Common myeloid progenitor, CD34-positive (primary cell): ENCODE measurements at regions not wholly inside any gene's neighbourhood (a gene's known extent, or its start where the extent isn't known, plus 50 kb on each side); places are given as distances from the start of the nearest gene placed in this dataset.

Source experiments
- CTCF ChIA-PET: fragments of 350-600 bp; sonication (Branson Sonifier 250); formaldehyde crosslinking; loops from one replicate; lab custom pipeline; 2021; ENCODE audit warnings: antibody characterized with exemption; lab: Charles Lee
- POLR2A ChIA-PET: fragments of 350-600 bp; sonication (Branson Sonifier 250); formaldehyde crosslinking; loops from one replicate; lab custom pipeline; 2021; ENCODE audit warnings: antibody characterized with exemption; lab: Charles Lee
- DNase-seq, 3 donors: peaks; one replicate each; pipeline versions ENCODE4 v3.0.0 to v3.0.0-alpha.2; 2013
- H3K27ac ChIP-seq, 2 experiments: 1 replicate in 1 of 2; 2 replicates in 1 of 2; pipeline ENCODE4 v1.7.0; 2013; ENCODE audit warnings: inconsistent platforms in 2 of 2, low read length in 2 of 2, mild to moderate bottlenecking in 2 of 2, low read depth in 1 of 2, moderate library complexity in 1 of 2; ENCODE audit not compliant: severe bottlenecking in 2 of 2, insufficient read depth in 1 of 2, poor library complexity in 1 of 2
- H3K27me3 ChIP-seq, 5 experiments: replicated peaks in 2 of 5; 1 replicate in 3 of 5; 2 replicates in 2 of 5; pipeline versions ENCODE4 v1.6.1 to v1.7.0; 2013; ENCODE audit warnings: low read length in 4 of 5, mild to moderate bottlenecking in 2 of 5, moderate library complexity in 2 of 5, inconsistent platforms in 1 of 5; ENCODE audit not compliant: insufficient read depth in 5 of 5, control insufficient read depth in 4 of 5
- H3K36me3 ChIP-seq, 4 experiments: 1 replicate in 2 of 4; 2 replicates in 2 of 4; pipeline versions ENCODE4 v1.6.1 to v1.7.0; 2013; ENCODE audit warnings: low read length in 3 of 4, control low read depth in 1 of 4, mild to moderate bottlenecking in 1 of 4; ENCODE audit not compliant: control insufficient read depth in 4 of 4, insufficient read depth in 4 of 4
- H3K4me1 ChIP-seq, 4 experiments: 1 replicate in 3 of 4; 2 replicates in 1 of 4; pipeline versions ENCODE4 v1.6.1 to v1.7.1; 2013; ENCODE audit warnings: low read length in 3 of 4, mild to moderate bottlenecking in 3 of 4, control low read depth in 1 of 4, inconsistent platforms in 1 of 4, moderate library complexity in 1 of 4; ENCODE audit not compliant: control insufficient read depth in 4 of 4, insufficient read depth in 4 of 4; ENCODE audit errors: control extremely low read depth in 1 of 4
- H3K4me3 ChIP-seq, 7 experiments: 1 replicate in 4 of 7; 2 replicates in 3 of 7; pipeline versions ENCODE4 v1.5.1 to v1.7.0; 2013; ENCODE audit warnings: mild to moderate bottlenecking in 7 of 7, low read length in 6 of 7, moderate library complexity in 6 of 7, inconsistent platforms in 2 of 7, low read depth in 2 of 7, control low read depth in 1 of 7; ENCODE audit not compliant: insufficient read depth in 4 of 7, control insufficient read depth in 1 of 7; ENCODE audit errors: extremely low read depth in 1 of 7
- H3K9me3 ChIP-seq, 5 experiments: 1 replicate in 4 of 5; 2 replicates in 1 of 5; pipeline versions ENCODE4 v1.6.1 to v1.7.1; 2013; ENCODE audit warnings: low read length in 4 of 5, mild to moderate bottlenecking in 2 of 5, inconsistent platforms in 1 of 5, low read depth in 1 of 5, moderate library complexity in 1 of 5; ENCODE audit not compliant: control insufficient read depth in 4 of 5, insufficient read depth in 2 of 5; ENCODE audit errors: control extremely low read depth in 1 of 5
- WGBS: methylation state at CpG from one replicate; pipeline ENCODE4 v1.1.5; 2013; ENCODE audit not compliant: insufficient coverage; 5-methylcytosine and 5-hydroxymethylcytosine counted together

- no peak for DNase-seq
- Histone ChIP-seq H3K27me3 (no peaks in the 10 kb centered on the region), H3K27ac (no peak overlapping the region), H3K9me3 (no peaks in the 10 kb centered on the region), H3K4me1 (no peaks in the 10 kb centered on the region), H3K4me3 (no peak overlapping the region), H3K36me3 (peaks cover 0 to 9% (median 6%) of the 10 kb centered on the region in 4 experiments)
- ChIA-PET POLR2A (no interaction called here), CTCF (no interaction called here)
- WGBS: 100% methylated on average over 3 of the region's 6 CpGs
Measured at GRCh38 chr10:28120043-28120749, 121.3 kb upstream of the ODAD2 start.

- Histone ChIP-seq H3K27ac (no peak overlapping the region), H3K9me3 (no peaks in the 10 kb centered on the region), H3K4me3 (no peak overlapping the region), H3K27me3 (no peaks in the 10 kb centered on the region), H3K4me1 (no peaks in the 10 kb centered on the region), H3K36me3 (peaks cover 0 to 10% (median 8%) of the 10 kb centered on the region in 4 experiments)
- no CpG with 5 or more reads among the region's 1 CpG for WGBS
- POLR2A ChIA-PET: no interaction called here
- CTCF ChIA-PET: no interaction called here
- DNase-seq: no peak
Measured at GRCh38 chr10:28118985-28119628, 120.2 kb upstream of the ODAD2 start.

GRCh38 chr10:28113202-28113601 lies 114.3 kb upstream of the ODAD2 start:
- Histone ChIP-seq H3K27ac (no peak overlapping the region), H3K36me3 (peaks cover 0 to 3% (median 1%) of the 10 kb centered on the region in 4 experiments), H3K4me3 (no peak overlapping the region), H3K9me3 (peaks cover 0 to 2% (median 0%) of the 10 kb centered on the region in 5 experiments), H3K4me1 (no peaks in the 10 kb centered on the region), H3K27me3 (no peaks in the 10 kb centered on the region)
- no peak for DNase-seq
- CTCF ChIA-PET: no interaction called here
- POLR2A ChIA-PET: no interaction called here
- WGBS: 86% methylated on average over 3 of the region's 3 CpGs

- Histone ChIP-seq H3K27me3 (no peaks in the 10 kb centered on the region), H3K9me3 (peaks cover 0 to 2% (median 0%) of the 10 kb centered on the region in 5 experiments), H3K27ac (no peak overlapping the region), H3K4me3 (no peak overlapping the region), H3K36me3 (peaks cover 0 to 7% (median 1%) of the 10 kb centered on the region in 4 experiments), H3K4me1 (no peaks in the 10 kb centered on the region)
- ChIA-PET CTCF (no interaction called here), POLR2A (no interaction called here)
- 100% methylated on average over 2 of the region's 2 CpGs for WGBS
- no peak for DNase-seq
Measured at GRCh38 chr10:28111712-28112111, 112.8 kb upstream of the ODAD2 start.

- Histone ChIP-seq H3K27me3 (no peaks in the 10 kb centered on the region), H3K27ac (no peak overlapping the region), H3K9me3 (peaks cover 0 to 3% (median 0%) of the 10 kb centered on the region in 5 experiments), H3K4me3 (no peak overlapping the region), H3K4me1 (no peaks in the 10 kb centered on the region), H3K36me3 (peaks cover 0 to 4% (median 0%) of the 10 kb centered on the region in 4 experiments)
- DNase-seq: no peak
- ChIA-PET CTCF (interaction anchor here (1.1 kb wide), 1 partner anchor 24 kb away, joined by 3 read pairs; no protein-coding TSS in a partner anchor), POLR2A (no interaction called here)
- WGBS: 92% methylated on average over 8 of the region's 8 CpGs
Measured at GRCh38 chr10:28105561-28105960, 106.7 kb upstream of the ODAD2 start.

GRCh38 chr10:28097633-28098032 lies 98.8 kb upstream of the ODAD2 start:
- no peak for DNase-seq
- no peak overlapping the region for H3K27ac ChIP-seq
- no peaks in the 10 kb centered on the region for H3K4me1 ChIP-seq
- ChIA-PET CTCF (no interaction called here), POLR2A (interaction anchor here (0.6 kb wide), 1 partner anchor 207 kb away, joined by 3 read pairs; no protein-coding TSS in a partner anchor)
- no peaks in the 10 kb centered on the region for H3K9me3 ChIP-seq
- no CpG with 5 or more reads among the region's 3 CpGs for WGBS
- H3K36me3 ChIP-seq: no peaks in the 10 kb centered on the region
- H3K4me3 ChIP-seq: no peak overlapping the region
- H3K27me3 ChIP-seq: no peaks in the 10 kb centered on the region

GRCh38 chr10:28095791-28096378 lies 97.0 kb upstream of the ODAD2 start:
- no peaks in the 10 kb centered on the region for H3K36me3 ChIP-seq
- WGBS: 87% methylated on average over 4 of the region's 5 CpGs
- no peak overlapping the region for H3K27ac ChIP-seq
- H3K9me3 ChIP-seq: no peaks in the 10 kb centered on the region
- H3K27me3 ChIP-seq: no peaks in the 10 kb centered on the region
- no peaks in the 10 kb centered on the region for H3K4me1 ChIP-seq
- ChIA-PET CTCF (no interaction called here), POLR2A (no interaction called here)
- DNase-seq: no peak
- H3K4me3 ChIP-seq: no peak overlapping the region
